Mammary epithelial cell (primary cell): ENCODE measurements at regions not wholly inside any gene's neighbourhood (a gene's known extent, or its start where the extent isn't known, plus 50 kb on each side); places are given as distances from the start of the nearest gene placed in this dataset.

Source experiments
- EZH2 ChIP-seq: IDR thresholded peaks from 2 replicates; pipeline ENCODE4 v1.6.1; 2012; ENCODE audit warnings: low read length, inconsistent platforms, borderline replicate concordance
- TF ChIP-seq, protein P1 (sequence below), 2 donors: IDR thresholded peaks in 1 of 2; conservative IDR thresholded peaks in 1 of 2; 2 replicates each; pipeline ENCODE4 v1.5.1; 2011 to 2012; ENCODE audit warnings: inconsistent platforms in 2 of 2, low read length in 2 of 2, mild to moderate bottlenecking in 2 of 2, control low read depth in 1 of 2, low read depth in 1 of 2; ENCODE audit not compliant: insufficient read depth in 1 of 2; ENCODE audit errors: extremely low read depth in 1 of 2

DNA sequence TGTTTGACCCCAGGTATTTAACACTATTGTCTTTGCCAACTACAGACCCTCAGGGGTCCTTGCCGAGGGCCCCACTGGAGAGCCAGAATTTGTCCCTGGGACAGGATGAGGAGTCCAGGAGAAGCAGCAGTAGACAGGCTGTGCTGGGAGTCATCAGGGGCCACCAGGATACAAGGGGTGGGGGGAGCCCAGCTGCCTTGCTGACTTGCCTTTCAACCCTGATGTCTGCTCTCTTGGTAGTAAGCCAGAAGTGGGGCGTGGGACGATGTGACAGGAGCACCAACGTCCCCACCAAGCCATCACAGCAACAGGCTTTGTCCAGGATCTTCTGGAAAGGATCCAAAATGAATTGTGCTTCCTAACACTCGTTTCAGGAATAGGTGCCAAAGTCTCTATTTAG lies 62.4 kb upstream of the CDCA7L start:
- TF ChIP-seq, protein P1, sequence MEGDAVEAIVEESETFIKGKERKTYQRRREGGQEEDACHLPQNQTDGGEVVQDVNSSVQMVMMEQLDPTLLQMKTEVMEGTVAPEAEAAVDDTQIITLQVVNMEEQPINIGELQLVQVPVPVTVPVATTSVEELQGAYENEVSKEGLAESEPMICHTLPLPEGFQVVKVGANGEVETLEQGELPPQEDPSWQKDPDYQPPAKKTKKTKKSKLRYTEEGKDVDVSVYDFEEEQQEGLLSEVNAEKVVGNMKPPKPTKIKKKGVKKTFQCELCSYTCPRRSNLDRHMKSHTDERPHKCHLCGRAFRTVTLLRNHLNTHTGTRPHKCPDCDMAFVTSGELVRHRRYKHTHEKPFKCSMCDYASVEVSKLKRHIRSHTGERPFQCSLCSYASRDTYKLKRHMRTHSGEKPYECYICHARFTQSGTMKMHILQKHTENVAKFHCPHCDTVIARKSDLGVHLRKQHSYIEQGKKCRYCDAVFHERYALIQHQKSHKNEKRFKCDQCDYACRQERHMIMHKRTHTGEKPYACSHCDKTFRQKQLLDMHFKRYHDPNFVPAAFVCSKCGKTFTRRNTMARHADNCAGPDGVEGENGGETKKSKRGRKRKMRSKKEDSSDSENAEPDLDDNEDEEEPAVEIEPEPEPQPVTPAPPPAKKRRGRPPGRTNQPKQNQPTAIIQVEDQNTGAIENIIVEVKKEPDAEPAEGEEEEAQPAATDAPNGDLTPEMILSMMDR (conservative IDR thresholded peaks at IDR 0.05 in 1 of 2, IDR thresholded peaks at IDR 0.05 in 1 of 2; ENCODE audit: extremely low read depth in 1 of 2, insufficient read depth in 1 of 2, low read depth in 1 of 2, low read length in 2 of 2) = no peak
- no peak for TF ChIP-seq EZH2
